Adrenal gland (tissue), 5 donors: ENCODE measurements at regions not wholly inside any gene's neighbourhood (a gene's known extent, or its start where the extent isn't known, plus 50 kb on each side); places are given as distances from the start of the nearest gene placed in this dataset.

Source experiments
- POLR2A ChIP-seq, 2 donors: fragments of 450-650 bp; IDR thresholded peaks; one replicate each; pipeline ENCODE4 v1.6.1; 2017; ENCODE audit warnings: antibody characterized with exemption in 2 of 2, mild to moderate bottlenecking in 2 of 2, moderate library complexity in 1 of 2
- TF ChIP-seq, protein P1 (sequence below), 6 experiments: fragments of 450-650 bp in 4 of 6; fragments of 200-600 bp in 2 of 6; sonication (generic) in 1 of 6; IDR thresholded peaks; 1 replicate in 5 of 6; 2 replicates in 1 of 6; pipeline versions ENCODE4 v1.5.1 to v1.8.0; 2016 to 2021; ENCODE audit warnings: antibody characterized with exemption in 6 of 6, mild to moderate bottlenecking in 2 of 6, moderate library complexity in 1 of 6
- donor health status: DM: no; HTN: no; CAD: no.

DNA sequence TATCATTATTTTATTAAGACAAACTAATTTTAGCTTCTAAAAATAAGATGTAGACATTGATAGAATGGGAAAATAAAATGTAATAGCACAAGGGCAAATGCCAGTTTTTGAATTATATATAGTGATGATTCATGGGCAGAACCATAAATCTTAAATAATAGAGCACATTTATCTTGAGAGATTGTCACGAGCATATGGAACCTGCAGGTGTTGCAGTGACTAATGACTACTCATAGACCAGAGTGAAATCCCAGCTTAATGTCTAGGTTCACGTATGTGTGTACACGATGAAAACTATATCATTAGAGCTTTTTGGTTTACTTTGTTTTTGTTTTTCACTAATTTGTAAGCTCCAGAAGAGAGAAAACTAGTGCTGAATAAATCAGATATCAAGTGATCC lies 150.2 kb upstream of the CACNA2D1 start:
- TF ChIP-seq, protein P1, sequence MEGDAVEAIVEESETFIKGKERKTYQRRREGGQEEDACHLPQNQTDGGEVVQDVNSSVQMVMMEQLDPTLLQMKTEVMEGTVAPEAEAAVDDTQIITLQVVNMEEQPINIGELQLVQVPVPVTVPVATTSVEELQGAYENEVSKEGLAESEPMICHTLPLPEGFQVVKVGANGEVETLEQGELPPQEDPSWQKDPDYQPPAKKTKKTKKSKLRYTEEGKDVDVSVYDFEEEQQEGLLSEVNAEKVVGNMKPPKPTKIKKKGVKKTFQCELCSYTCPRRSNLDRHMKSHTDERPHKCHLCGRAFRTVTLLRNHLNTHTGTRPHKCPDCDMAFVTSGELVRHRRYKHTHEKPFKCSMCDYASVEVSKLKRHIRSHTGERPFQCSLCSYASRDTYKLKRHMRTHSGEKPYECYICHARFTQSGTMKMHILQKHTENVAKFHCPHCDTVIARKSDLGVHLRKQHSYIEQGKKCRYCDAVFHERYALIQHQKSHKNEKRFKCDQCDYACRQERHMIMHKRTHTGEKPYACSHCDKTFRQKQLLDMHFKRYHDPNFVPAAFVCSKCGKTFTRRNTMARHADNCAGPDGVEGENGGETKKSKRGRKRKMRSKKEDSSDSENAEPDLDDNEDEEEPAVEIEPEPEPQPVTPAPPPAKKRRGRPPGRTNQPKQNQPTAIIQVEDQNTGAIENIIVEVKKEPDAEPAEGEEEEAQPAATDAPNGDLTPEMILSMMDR (IDR thresholded peaks at IDR 0.05), result no peak
- TF ChIP-seq POLR2A (IDR thresholded peaks at IDR 0.05), result no peak
